ENCODE measurements at regions not wholly inside any gene's neighbourhood (a gene's known extent, or its start where the extent isn't known, plus 50 kb on each side); places are given as distances from the start of the nearest gene placed in this dataset.
A peak's percentile ranks its signal among the peaks of the same experiment; 100 is the strongest.

GRCh38 chr1:238951809-238952208 lies 434.6 kb upstream of the CHRM3 start:
- Histone ChIP-seq H3K27ac (ENCODE audit: extremely low read length, insufficient read depth, low read length) (no peak overlapping the region), H3K27me3 (ENCODE audit: control insufficient read depth in 1 of 2, insufficient read depth in 2 of 2, low read length in 2 of 2) (no peaks in the 10 kb centered on the region), H3K9ac (ENCODE audit: insufficient read depth, low read depth, low read length) (no peak overlapping the region), H3K36me3 (replicated peaks in 1 of 2; ENCODE audit: control insufficient read depth in 1 of 2, insufficient read depth in 2 of 2, low read length in 2 of 2) (no peaks in the 10 kb centered on the region), H3K9me3 (ENCODE audit: low read length) (peaks cover 86% of the 10 kb centered on the region), H3K4me1 (ENCODE audit: insufficient read depth, low read length) (no peaks in the 10 kb centered on the region), H2AFZ (ENCODE audit: low read length) (no peak overlapping the region), H4K20me1 (ENCODE audit: insufficient read depth, low read length) (no peaks in the 10 kb centered on the region), H3K4me3 (replicated peaks in 1 of 3; ENCODE audit: insufficient read depth in 1 of 3, low read depth in 2 of 3, low read length in 3 of 3) (no peak overlapping the region), H3K4me2 (ENCODE audit: low read depth, low read length) (no peak overlapping the region), H3K79me2 (ENCODE audit: insufficient read depth, low read length) (no peaks in the 10 kb centered on the region)
- no peak for FAIRE-seq
- no TSS peak for BruUV-seq (replicated peaks)
- CTCF ChIA-PET (ENCODE audit: low intra/inter-chr PET ratio, low total read pairs): no interaction called here
- POLR2A ChIA-PET: no interaction called here
- 6% methylated on average over 6 of the region's 6 CpGs for WGBS (ENCODE audit: low lambda C conversion rate)
- TF ChIP-seq STAG1 (CRISPR knock-in tag; IDR thresholded peaks at IDR 0.05) (peak; percentile 28), ETV5 (CRISPR knock-in tag; IDR thresholded peaks at IDR 0.05; ENCODE audit: borderline replicate concordance) (no peak)
- in situ Hi-C loops (cut with HindIII; ENCODE audit: extremely low pct_ligation_motif_present, low pct_unique_long_range_greater_than_20kb): no loop called here
- DNase-seq (ENCODE audit: low spot score): no peak
- no peak for ATAC-seq
- intact Hi-C loops (cut with micrococcal nuclease; ENCODE audit: unreplicated experiment): no loop called here

- in situ Hi-C loops (cut with HindIII; ENCODE audit: extremely low pct_ligation_motif_present, low pct_unique_long_range_greater_than_20kb): no loop called here
- H3K27me3 ChIP-seq (ENCODE audit: control insufficient read depth in 1 of 2, insufficient read depth in 2 of 2, low read length in 2 of 2): no peaks in the 10 kb centered on the region
- H2AFZ ChIP-seq (ENCODE audit: low read length): no peak overlapping the region
- H4K20me1 ChIP-seq (ENCODE audit: insufficient read depth, low read length): no peaks in the 10 kb centered on the region
- H3K4me3 ChIP-seq (replicated peaks in 1 of 3; ENCODE audit: insufficient read depth in 1 of 3, low read depth in 2 of 3, low read length in 3 of 3): no peak overlapping the region
- H3K4me1 ChIP-seq (ENCODE audit: insufficient read depth, low read length): no peaks in the 10 kb centered on the region
- no peak overlapping the region for H3K4me2 ChIP-seq (ENCODE audit: low read depth, low read length)
- FAIRE-seq: no peak
- no TSS peak for BruUV-seq (replicated peaks)
- intact Hi-C loops (cut with micrococcal nuclease; ENCODE audit: unreplicated experiment): no loop called here
- WGBS (ENCODE audit: low lambda C conversion rate): 2% methylated on average over 4 of the region's 4 CpGs
- TF ChIP-seq SCMH1 (CRISPR knock-in tag; IDR thresholded peaks at IDR 0.05; ENCODE audit: borderline replicate concordance) (no peak), ZNF282 (IDR thresholded peaks at IDR 0.05; ENCODE audit: partially characterized antibody) (no peak), ZFP1 (CRISPR knock-in tag; IDR thresholded peaks at IDR 0.05) (no peak), ZFP41 (CRISPR knock-in tag; IDR thresholded peaks at IDR 0.05; ENCODE audit: borderline replicate concordance) (no peak), POGK (CRISPR knock-in tag; conservative IDR thresholded peaks at IDR 0.05) (no peak), KMT2A (CRISPR knock-in tag; IDR thresholded peaks at IDR 0.05) (no peak), ZNF331 (CRISPR knock-in tag; IDR thresholded peaks at IDR 0.05) (no peak), ZNF678 (CRISPR knock-in tag; IDR thresholded peaks at IDR 0.05) (no peak), DNMT1 (CRISPR knock-in tag; IDR thresholded peaks at IDR 0.05) (no peak), ZNF10 (CRISPR knock-in tag; IDR thresholded peaks at IDR 0.05; ENCODE audit: borderline replicate concordance, low read depth) (no peak), ZNF546 (CRISPR knock-in tag; conservative IDR thresholded peaks at IDR 0.05) (no peak), XBP1 (CRISPR knock-in tag; IDR thresholded peaks at IDR 0.05) (no peak)
- ATAC-seq: no peak
- H3K9ac ChIP-seq (ENCODE audit: insufficient read depth, low read depth, low read length): no peak overlapping the region
- peaks cover 82% of the 10 kb centered on the region for H3K9me3 ChIP-seq (ENCODE audit: low read length)
- no peak for DNase-seq (ENCODE audit: low spot score)
- ChIA-PET CTCF (ENCODE audit: low intra/inter-chr PET ratio, low total read pairs) (no interaction called here), POLR2A (no interaction called here)
- no peaks in the 10 kb centered on the region for H3K79me2 ChIP-seq (ENCODE audit: insufficient read depth, low read length)
- no peak overlapping the region for H3K27ac ChIP-seq (ENCODE audit: extremely low read length, insufficient read depth, low read length)
- no peaks in the 10 kb centered on the region for H3K36me3 ChIP-seq (replicated peaks in 1 of 2; ENCODE audit: control insufficient read depth in 1 of 2, insufficient read depth in 2 of 2, low read length in 2 of 2)
Measured at GRCh38 chr1:238950784-238951183, 435.6 kb upstream of the CHRM3 start.
